SKM-1 treated with dmso at 0.1 percent for 144 hours (cell line): ENCODE measurements at regions not wholly inside any gene's neighbourhood (a gene's known extent, or its start where the extent isn't known, plus 50 kb on each side); places are given as distances from the start of the nearest gene placed in this dataset.

Experiments
- DNase-seq: peaks from one replicate; lab custom pipeline; 2025; ENCODE audit not compliant: unreplicated experiment; lab: John Stamatoyannopoulos, UW

- DNase-seq: no peak
These were observed 192.3 kb upstream of the ANKRD50 start for GRCh38 chr4:124904723-124905388.

- DNase-seq: no peak
These were observed 191.6 kb upstream of the ANKRD50 start for GRCh38 chr4:124903995-124904722.

- DNase-seq: no peak
These were observed 189.5 kb upstream of the ANKRD50 start for GRCh38 chr4:124902001-124902515.

- DNase-seq: no peak
These were observed 187.5 kb upstream of the ANKRD50 start for GRCh38 chr4:124899997-124900396.

- no peak for DNase-seq
These were observed 178.0 kb upstream of the ANKRD50 start for GRCh38 chr4:124890522-124890921.

- DNase-seq: no peak
These were observed 175.2 kb upstream of the ANKRD50 start for GRCh38 chr4:124887739-124888138.

- DNase-seq: no peak
These were observed 171.8 kb upstream of the ANKRD50 start for GRCh38 chr4:124884316-124884715.

- no peak for DNase-seq
These were observed 171.1 kb upstream of the ANKRD50 start for GRCh38 chr4:124883632-124884031.

- no peak for DNase-seq
These were observed 166.7 kb upstream of the ANKRD50 start for GRCh38 chr4:124879195-124879594.

- no peak for DNase-seq
These were observed 161.6 kb upstream of the ANKRD50 start for GRCh38 chr4:124874172-124874450.

GRCh38 chr4:124873361-124874171 is 161.0 kb upstream of the ANKRD50 start:
- DNase-seq: no peak

GRCh38 chr4:124872659-124873058 is 160.1 kb upstream of the ANKRD50 start:
- no peak for DNase-seq

GRCh38 chr4:124869961-124870495 is 157.5 kb upstream of the ANKRD50 start:
- no peak for DNase-seq

GRCh38 chr4:124868495-124868894 is 156.0 kb upstream of the ANKRD50 start:
- no peak for DNase-seq

GRCh38 chr4:124867536-124867935 is 155.0 kb upstream of the ANKRD50 start:
- DNase-seq: no peak

GRCh38 chr4:124866301-124866700 is 153.8 kb upstream of the ANKRD50 start:
- DNase-seq: no peak

GRCh38 chr4:124863040-124863545 is 150.6 kb upstream of the ANKRD50 start:
- DNase-seq: no peak

- DNase-seq: no peak
These were observed 149.7 kb upstream of the ANKRD50 start for GRCh38 chr4:124862261-124862660.

GRCh38 chr4:124861761-124862160 is 149.2 kb upstream of the ANKRD50 start:
- no peak for DNase-seq

GRCh38 chr4:124854968-124855367 is 142.4 kb upstream of the ANKRD50 start:
- DNase-seq: no peak

GRCh38 chr4:124851741-124852140 is 139.2 kb upstream of the ANKRD50 start:
- DNase-seq: no peak
